ENCODE measurements at regions not wholly inside any gene's neighbourhood (a gene's known extent, or its start where the extent isn't known, plus 50 kb on each side); places are given as distances from the start of the nearest gene placed in this dataset.

- TF ChIP-seq, protein P1, sequence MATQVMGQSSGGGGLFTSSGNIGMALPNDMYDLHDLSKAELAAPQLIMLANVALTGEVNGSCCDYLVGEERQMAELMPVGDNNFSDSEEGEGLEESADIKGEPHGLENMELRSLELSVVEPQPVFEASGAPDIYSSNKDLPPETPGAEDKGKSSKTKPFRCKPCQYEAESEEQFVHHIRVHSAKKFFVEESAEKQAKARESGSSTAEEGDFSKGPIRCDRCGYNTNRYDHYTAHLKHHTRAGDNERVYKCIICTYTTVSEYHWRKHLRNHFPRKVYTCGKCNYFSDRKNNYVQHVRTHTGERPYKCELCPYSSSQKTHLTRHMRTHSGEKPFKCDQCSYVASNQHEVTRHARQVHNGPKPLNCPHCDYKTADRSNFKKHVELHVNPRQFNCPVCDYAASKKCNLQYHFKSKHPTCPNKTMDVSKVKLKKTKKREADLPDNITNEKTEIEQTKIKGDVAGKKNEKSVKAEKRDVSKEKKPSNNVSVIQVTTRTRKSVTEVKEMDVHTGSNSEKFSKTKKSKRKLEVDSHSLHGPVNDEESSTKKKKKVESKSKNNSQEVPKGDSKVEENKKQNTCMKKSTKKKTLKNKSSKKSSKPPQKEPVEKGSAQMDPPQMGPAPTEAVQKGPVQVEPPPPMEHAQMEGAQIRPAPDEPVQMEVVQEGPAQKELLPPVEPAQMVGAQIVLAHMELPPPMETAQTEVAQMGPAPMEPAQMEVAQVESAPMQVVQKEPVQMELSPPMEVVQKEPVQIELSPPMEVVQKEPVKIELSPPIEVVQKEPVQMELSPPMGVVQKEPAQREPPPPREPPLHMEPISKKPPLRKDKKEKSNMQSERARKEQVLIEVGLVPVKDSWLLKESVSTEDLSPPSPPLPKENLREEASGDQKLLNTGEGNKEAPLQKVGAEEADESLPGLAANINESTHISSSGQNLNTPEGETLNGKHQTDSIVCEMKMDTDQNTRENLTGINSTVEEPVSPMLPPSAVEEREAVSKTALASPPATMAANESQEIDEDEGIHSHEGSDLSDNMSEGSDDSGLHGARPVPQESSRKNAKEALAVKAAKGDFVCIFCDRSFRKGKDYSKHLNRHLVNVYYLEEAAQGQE (IDR thresholded peaks at IDR 0.05; ENCODE audit: insufficient replicate concordance, low read depth) = no peak
- TF ChIP-seq, protein P2, sequence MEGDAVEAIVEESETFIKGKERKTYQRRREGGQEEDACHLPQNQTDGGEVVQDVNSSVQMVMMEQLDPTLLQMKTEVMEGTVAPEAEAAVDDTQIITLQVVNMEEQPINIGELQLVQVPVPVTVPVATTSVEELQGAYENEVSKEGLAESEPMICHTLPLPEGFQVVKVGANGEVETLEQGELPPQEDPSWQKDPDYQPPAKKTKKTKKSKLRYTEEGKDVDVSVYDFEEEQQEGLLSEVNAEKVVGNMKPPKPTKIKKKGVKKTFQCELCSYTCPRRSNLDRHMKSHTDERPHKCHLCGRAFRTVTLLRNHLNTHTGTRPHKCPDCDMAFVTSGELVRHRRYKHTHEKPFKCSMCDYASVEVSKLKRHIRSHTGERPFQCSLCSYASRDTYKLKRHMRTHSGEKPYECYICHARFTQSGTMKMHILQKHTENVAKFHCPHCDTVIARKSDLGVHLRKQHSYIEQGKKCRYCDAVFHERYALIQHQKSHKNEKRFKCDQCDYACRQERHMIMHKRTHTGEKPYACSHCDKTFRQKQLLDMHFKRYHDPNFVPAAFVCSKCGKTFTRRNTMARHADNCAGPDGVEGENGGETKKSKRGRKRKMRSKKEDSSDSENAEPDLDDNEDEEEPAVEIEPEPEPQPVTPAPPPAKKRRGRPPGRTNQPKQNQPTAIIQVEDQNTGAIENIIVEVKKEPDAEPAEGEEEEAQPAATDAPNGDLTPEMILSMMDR (IDR thresholded peaks at IDR 0.05; ENCODE audit: insufficient read depth, low read length) = no peak
- TF ChIP-seq GABPA (IDR thresholded peaks at IDR 0.05; ENCODE audit: low read depth) = no peak
- TF ChIP-seq POLR2AphosphoS5 (IDR thresholded peaks at IDR 0.05; ENCODE audit: low read depth) = no peak
- no peak for TF ChIP-seq SPI1 (IDR thresholded peaks at IDR 0.05; ENCODE audit: borderline replicate concordance, low read depth)
- DNase-seq (ENCODE audit: low read depth in 1 of 2, low spot score in 1 of 2) = no peak
- Histone ChIP-seq H3K27ac (replicated peaks) (no peak overlapping the region), H3K4me3 (replicated peaks; ENCODE audit: insufficient read depth, low read length) (no peak overlapping the region), H3K27me3 (ENCODE audit: insufficient read depth, poor library complexity, severe bottlenecking) (no peaks in the 10 kb centered on the region)
Observed at GRCh38 chr10:4100380-4100779, 315.4 kb upstream of the KLF6 start.

GRCh38 chr10:4099202-4099601 is 314.2 kb upstream of the KLF6 start:
- H3K27ac ChIP-seq (replicated peaks) = no peak overlapping the region
- no peaks in the 10 kb centered on the region for H3K27me3 ChIP-seq (ENCODE audit: insufficient read depth, poor library complexity, severe bottlenecking)
- no peak overlapping the region for H3K4me3 ChIP-seq (replicated peaks; ENCODE audit: insufficient read depth, low read length)
- TF ChIP-seq SPI1 (IDR thresholded peaks at IDR 0.05; ENCODE audit: borderline replicate concordance, low read depth) (no peak), GABPA (IDR thresholded peaks at IDR 0.05; ENCODE audit: low read depth) (no peak), POLR2AphosphoS5 (IDR thresholded peaks at IDR 0.05; ENCODE audit: low read depth) (no peak)
- TF ChIP-seq, protein P2 (IDR thresholded peaks at IDR 0.05; ENCODE audit: insufficient read depth, low read length) = no peak
- TF ChIP-seq, protein P1 (IDR thresholded peaks at IDR 0.05; ENCODE audit: insufficient replicate concordance, low read depth) = no peak
- DNase-seq (ENCODE audit: low read depth in 1 of 2, low spot score in 1 of 2) = no peak

- DNase-seq (ENCODE audit: low read depth in 1 of 2, low spot score in 1 of 2) = no peak
- Histone ChIP-seq H3K27ac (replicated peaks) (no peak overlapping the region), H3K4me3 (replicated peaks; ENCODE audit: insufficient read depth, low read length) (no peak overlapping the region), H3K27me3 (ENCODE audit: insufficient read depth, poor library complexity, severe bottlenecking) (no peaks in the 10 kb centered on the region)
- TF ChIP-seq, protein P2 (IDR thresholded peaks at IDR 0.05; ENCODE audit: insufficient read depth, low read length) = no peak
- TF ChIP-seq, protein P1 (IDR thresholded peaks at IDR 0.05; ENCODE audit: insufficient replicate concordance, low read depth) = no peak
- TF ChIP-seq SPI1 (IDR thresholded peaks at IDR 0.05; ENCODE audit: borderline replicate concordance, low read depth) (no peak), POLR2AphosphoS5 (IDR thresholded peaks at IDR 0.05; ENCODE audit: low read depth) (no peak), GABPA (IDR thresholded peaks at IDR 0.05; ENCODE audit: low read depth) (no peak)
Observed at GRCh38 chr10:4095166-4095917, 310.3 kb upstream of the KLF6 start.
